ENCODE measurements at regions not wholly inside any gene's neighbourhood (a gene's known extent, or its start where the extent isn't known, plus 50 kb on each side); places are given as distances from the start of the nearest gene placed in this dataset.
"Not testable (repeated sequence)": the region's sequence is repeated elsewhere in the genome, so short reads cannot be mapped to it uniquely, and the experiment has no call there.

GRCh38 chr10:62996925-62997324 is 136.2 kb upstream of the NRBF2 start:
- DNase-seq (ENCODE audit: low read depth): no peak

- DNase-seq (ENCODE audit: low read depth): no peak
These were observed 136.6 kb upstream of the NRBF2 start for GRCh38 chr10:62996516-62996915.

- peak; percentile 7 for DNase-seq (ENCODE audit: low read depth)
These were observed 140.0 kb upstream of the NRBF2 start for GRCh38 chr10:62993121-62993520.

GRCh38 chr10:62992145-62992721 is 140.9 kb upstream of the NRBF2 start:
- peak; percentile 15 for DNase-seq (ENCODE audit: low read depth)

- no peak for DNase-seq (ENCODE audit: low read depth)
These were observed 143.0 kb upstream of the NRBF2 start for GRCh38 chr10:62990126-62990525.

GRCh38 chr10:62985807-62986600 is 147.1 kb upstream of the NRBF2 start:
- no peak for DNase-seq (ENCODE audit: low read depth)

GRCh38 chr10:62981096-62981495 is 152.0 kb upstream of the NRBF2 start:
- no peak for DNase-seq (ENCODE audit: low read depth)

- DNase-seq (ENCODE audit: low read depth): peak; percentile 10
These were observed 152.4 kb upstream of the NRBF2 start for GRCh38 chr10:62980687-62981086.

GRCh38 chr10:62979921-62980320 is 153.2 kb upstream of the NRBF2 start:
- DNase-seq (ENCODE audit: low read depth): no peak

- DNase-seq (ENCODE audit: low read depth): no peak
These were observed 154.6 kb upstream of the NRBF2 start for GRCh38 chr10:62978482-62978881.

GRCh38 chr10:62974795-62975194 is 158.3 kb upstream of the NRBF2 start:
- not testable (repeated sequence) for DNase-seq (ENCODE audit: low read depth)

- no peak for DNase-seq (ENCODE audit: low read depth)
These were observed 155.9 kb upstream of the EGR2 start for GRCh38 chr10:62972103-62972502.

- DNase-seq (ENCODE audit: low read depth): no peak
These were observed 147.9 kb upstream of the EGR2 start for GRCh38 chr10:62964026-62964425.

GRCh38 chr10:62961951-62962523 is 145.9 kb upstream of the EGR2 start:
- no peak for DNase-seq (ENCODE audit: low read depth)

GRCh38 chr10:62960416-62960815 is 144.2 kb upstream of the EGR2 start:
- no peak for DNase-seq (ENCODE audit: low read depth)

GRCh38 chr10:62959553-62959952 is 143.4 kb upstream of the EGR2 start:
- DNase-seq (ENCODE audit: low read depth): no peak

GRCh38 chr10:62958980-62959379 is 142.8 kb upstream of the EGR2 start:
- DNase-seq (ENCODE audit: low read depth): no peak

GRCh38 chr10:62946278-62946677 is 130.1 kb upstream of the EGR2 start:
- DNase-seq (ENCODE audit: low read depth): no peak

GRCh38 chr10:62939698-62940097 is 123.5 kb upstream of the EGR2 start:
- no peak for DNase-seq (ENCODE audit: low read depth)

GRCh38 chr10:62938672-62939071 is 122.5 kb upstream of the EGR2 start:
- no peak for DNase-seq (ENCODE audit: low read depth)

GRCh38 chr10:62937674-62938073 is 121.5 kb upstream of the EGR2 start:
- no peak for DNase-seq (ENCODE audit: low read depth)

- DNase-seq (ENCODE audit: low read depth): no peak
These were observed 118.9 kb upstream of the EGR2 start for GRCh38 chr10:62935022-62935421.

GRCh38 chr10:62934258-62934657 is 118.1 kb upstream of the EGR2 start:
- DNase-seq (ENCODE audit: low read depth): peak; percentile 6
